ENCODE measurements at regions not wholly inside any gene's neighbourhood (a gene's known extent, or its start where the extent isn't known, plus 50 kb on each side); places are given as distances from the start of the nearest gene placed in this dataset.

DNA sequence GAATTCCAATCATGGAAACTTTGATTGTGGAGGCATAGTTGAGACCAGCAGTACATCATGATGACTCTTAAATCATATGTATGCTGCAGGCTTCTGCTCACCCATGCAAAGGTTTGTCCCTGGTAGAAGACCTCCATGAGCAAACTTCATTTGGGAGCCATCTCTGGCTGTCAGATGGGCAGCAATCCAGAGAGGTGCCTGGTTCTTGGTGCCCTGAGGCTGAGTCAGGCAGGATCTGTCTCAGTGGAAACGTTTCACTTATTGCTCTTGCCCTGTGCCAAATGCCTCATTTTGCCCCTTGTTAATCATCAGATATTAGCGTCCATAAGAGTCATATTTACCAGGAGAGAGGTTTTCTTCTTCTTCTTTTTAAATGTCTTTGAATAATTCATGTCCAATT, 151.5 kb upstream of the CELF4 start (continued):
- TF ChIP-seq, protein P1, sequence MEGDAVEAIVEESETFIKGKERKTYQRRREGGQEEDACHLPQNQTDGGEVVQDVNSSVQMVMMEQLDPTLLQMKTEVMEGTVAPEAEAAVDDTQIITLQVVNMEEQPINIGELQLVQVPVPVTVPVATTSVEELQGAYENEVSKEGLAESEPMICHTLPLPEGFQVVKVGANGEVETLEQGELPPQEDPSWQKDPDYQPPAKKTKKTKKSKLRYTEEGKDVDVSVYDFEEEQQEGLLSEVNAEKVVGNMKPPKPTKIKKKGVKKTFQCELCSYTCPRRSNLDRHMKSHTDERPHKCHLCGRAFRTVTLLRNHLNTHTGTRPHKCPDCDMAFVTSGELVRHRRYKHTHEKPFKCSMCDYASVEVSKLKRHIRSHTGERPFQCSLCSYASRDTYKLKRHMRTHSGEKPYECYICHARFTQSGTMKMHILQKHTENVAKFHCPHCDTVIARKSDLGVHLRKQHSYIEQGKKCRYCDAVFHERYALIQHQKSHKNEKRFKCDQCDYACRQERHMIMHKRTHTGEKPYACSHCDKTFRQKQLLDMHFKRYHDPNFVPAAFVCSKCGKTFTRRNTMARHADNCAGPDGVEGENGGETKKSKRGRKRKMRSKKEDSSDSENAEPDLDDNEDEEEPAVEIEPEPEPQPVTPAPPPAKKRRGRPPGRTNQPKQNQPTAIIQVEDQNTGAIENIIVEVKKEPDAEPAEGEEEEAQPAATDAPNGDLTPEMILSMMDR (IDR thresholded peaks at IDR 0.05; ENCODE audit: control extremely low read depth in 1 of 3, insufficient read depth in 1 of 3, low read depth in 1 of 3, low read length in 3 of 3) = no peak
- TF ChIP-seq RAD21 (IDR thresholded peaks at IDR 0.05 in 1 of 2, conservative IDR thresholded peaks at IDR 0.05 in 1 of 2; ENCODE audit: low read depth in 2 of 2, low read length in 2 of 2) = no peak
- TF ChIP-seq CBX8 (IDR thresholded peaks at IDR 0.05; ENCODE audit: borderline replicate concordance, low read depth, low read length) = no peak
- TF ChIP-seq PHF8 (conservative IDR thresholded peaks at IDR 0.05; ENCODE audit: low read depth, low read length) = no peak
- no peak for TF ChIP-seq NRF1 (IDR thresholded peaks at IDR 0.05; ENCODE audit: low read depth, low read length)
- no peak for TF ChIP-seq FOSL1 (IDR thresholded peaks at IDR 0.05; ENCODE audit: insufficient read depth, low read depth, low read length)

Data from H1 (cell line).